Adrenal gland (tissue), 5 donors: ENCODE measurements at regions not wholly inside any gene's neighbourhood (a gene's known extent, or its start where the extent isn't known, plus 50 kb on each side); places are given as distances from the start of the nearest gene placed in this dataset.

Source experiments
- POLR2A ChIP-seq, 2 donors: fragments of 450-650 bp; IDR thresholded peaks; one replicate each; pipeline ENCODE4 v1.6.1; 2017; ENCODE audit warnings: antibody characterized with exemption in 2 of 2, mild to moderate bottlenecking in 2 of 2, moderate library complexity in 1 of 2
- TF ChIP-seq, protein P1 (sequence below), 6 experiments: fragments of 450-650 bp in 4 of 6; fragments of 200-600 bp in 2 of 6; sonication (generic) in 1 of 6; IDR thresholded peaks; 1 replicate in 5 of 6; 2 replicates in 1 of 6; pipeline versions ENCODE4 v1.5.1 to v1.8.0; 2016 to 2021; ENCODE audit warnings: antibody characterized with exemption in 6 of 6, mild to moderate bottlenecking in 2 of 6, moderate library complexity in 1 of 6
- donor health status: DM: no; HTN: no; CAD: no.

DNA sequence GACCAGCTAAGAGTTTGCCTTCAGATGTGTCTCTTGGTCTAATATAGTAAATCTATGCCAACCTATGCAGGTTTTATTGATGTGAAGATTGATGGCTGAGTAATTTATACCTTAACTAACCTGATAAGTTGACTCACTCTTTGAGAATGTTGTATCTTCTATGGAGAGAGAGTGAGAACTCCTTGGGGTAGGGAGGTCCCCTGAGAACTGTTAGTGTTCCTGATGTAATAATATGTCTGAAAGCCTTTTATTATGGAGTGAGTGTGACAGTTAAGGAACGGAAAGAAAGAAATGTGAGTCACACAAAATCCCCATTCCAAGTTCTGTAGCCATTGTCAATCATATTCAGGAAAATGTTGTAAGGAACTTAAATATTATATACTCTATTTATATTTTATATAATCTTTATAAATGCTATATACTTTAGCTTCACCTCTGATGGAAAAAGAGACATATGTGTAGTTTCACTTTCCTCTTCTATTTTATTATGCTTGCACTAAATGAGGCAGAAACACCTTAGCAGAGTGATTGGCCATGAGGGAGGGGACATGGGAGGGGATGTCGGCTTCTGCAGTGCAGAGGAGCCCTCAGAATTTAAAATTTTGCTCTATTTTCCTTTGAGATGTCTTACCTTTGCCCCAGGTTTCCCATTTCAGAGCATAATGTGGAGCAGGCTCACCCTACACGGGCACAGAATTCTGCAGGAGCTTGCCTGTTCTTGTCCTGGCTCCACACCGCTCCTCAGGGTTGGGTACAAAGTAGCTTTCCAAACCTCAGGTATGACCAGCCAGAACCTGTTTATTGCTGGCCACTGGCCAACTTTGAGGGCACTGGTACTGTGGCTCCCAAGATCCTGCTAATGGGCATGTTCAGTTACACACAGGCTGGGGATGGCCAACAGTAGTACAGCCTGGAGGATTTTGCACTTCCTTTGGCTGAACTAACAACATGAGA lies 57.7 kb downstream of the ARF6 start:
- TF ChIP-seq, protein P1, sequence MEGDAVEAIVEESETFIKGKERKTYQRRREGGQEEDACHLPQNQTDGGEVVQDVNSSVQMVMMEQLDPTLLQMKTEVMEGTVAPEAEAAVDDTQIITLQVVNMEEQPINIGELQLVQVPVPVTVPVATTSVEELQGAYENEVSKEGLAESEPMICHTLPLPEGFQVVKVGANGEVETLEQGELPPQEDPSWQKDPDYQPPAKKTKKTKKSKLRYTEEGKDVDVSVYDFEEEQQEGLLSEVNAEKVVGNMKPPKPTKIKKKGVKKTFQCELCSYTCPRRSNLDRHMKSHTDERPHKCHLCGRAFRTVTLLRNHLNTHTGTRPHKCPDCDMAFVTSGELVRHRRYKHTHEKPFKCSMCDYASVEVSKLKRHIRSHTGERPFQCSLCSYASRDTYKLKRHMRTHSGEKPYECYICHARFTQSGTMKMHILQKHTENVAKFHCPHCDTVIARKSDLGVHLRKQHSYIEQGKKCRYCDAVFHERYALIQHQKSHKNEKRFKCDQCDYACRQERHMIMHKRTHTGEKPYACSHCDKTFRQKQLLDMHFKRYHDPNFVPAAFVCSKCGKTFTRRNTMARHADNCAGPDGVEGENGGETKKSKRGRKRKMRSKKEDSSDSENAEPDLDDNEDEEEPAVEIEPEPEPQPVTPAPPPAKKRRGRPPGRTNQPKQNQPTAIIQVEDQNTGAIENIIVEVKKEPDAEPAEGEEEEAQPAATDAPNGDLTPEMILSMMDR (IDR thresholded peaks at IDR 0.05): no peak
- TF ChIP-seq POLR2A (IDR thresholded peaks at IDR 0.05): no peak
